Ascending aorta (tissue), 2 donors: ENCODE measurements at regions not wholly inside any gene's neighbourhood (a gene's known extent, or its start where the extent isn't known, plus 50 kb on each side); places are given as distances from the start of the nearest gene placed in this dataset.

Source experiments
- DNase-seq, 2 donors: peaks; one replicate each; pipeline ENCODE4 v3.0.0-alpha.2; 2019; ENCODE audit warnings: low spot score in 2 of 2
- H3K27ac ChIP-seq, 2 donors: fragments of 200-600 bp; sonication (generic); one replicate each; pipeline ENCODE4 v1.5.1; 2016 to 2017; ENCODE audit warnings: mild to moderate bottlenecking in 1 of 2
- H3K27me3 ChIP-seq: fragments of 200-600 bp; sonication (generic); one replicate; pipeline ENCODE4 v1.5.1; 2017
- H3K36me3 ChIP-seq, 2 donors: fragments of 200-600 bp; sonication (generic); one replicate each; pipeline ENCODE4 v1.5.1; 2016
- H3K4me1 ChIP-seq, 2 donors: fragments of 200-600 bp; sonication (generic); one replicate each; pipeline ENCODE4 v1.5.1; 2016 to 2017; ENCODE audit warnings: mild to moderate bottlenecking in 1 of 2
- H3K4me3 ChIP-seq, 2 donors: fragments of 200-600 bp; sonication (generic); one replicate each; pipeline ENCODE4 v1.5.1; 2016 to 2017; ENCODE audit warnings: mild to moderate bottlenecking in 1 of 2
- H3K9me3 ChIP-seq, 2 donors: fragments of 200-600 bp; sonication (generic); one replicate each; pipeline ENCODE4 v1.5.1; 2016
- CTCF ChIP-seq, 3 experiments: fragments of 200-600 bp in 2 of 3; fragments of 450-650 bp in 1 of 3; sonication (generic) in 2 of 3; IDR thresholded peaks; one replicate each; pipeline ENCODE4 v1.5.1; 2016 to 2019; ENCODE audit warnings: antibody characterized with exemption in 3 of 3, mild to moderate bottlenecking in 1 of 3, moderate library complexity in 1 of 3
- intact Hi-C: fragments of 100-400 bp; cut with DNase I; formaldehyde crosslinking; loops from one replicate; pipeline ENCODE4 v1.15.1; 2023

- no peaks in the 10 kb centered on the region for H3K36me3 ChIP-seq
- H3K4me1 ChIP-seq = no peaks in the 10 kb centered on the region
- no peak overlapping the region for H3K4me3 ChIP-seq
- no peak for TF ChIP-seq CTCF (IDR thresholded peaks at IDR 0.05)
- H3K27me3 ChIP-seq = no peaks in the 10 kb centered on the region
- no peaks in the 10 kb centered on the region for H3K9me3 ChIP-seq
- H3K27ac ChIP-seq = no peak overlapping the region
- intact Hi-C loops = no loop called here
- DNase-seq = no peak
Measured at GRCh38 chr4:148944839-148945219, 502.6 kb upstream of the NR3C2 start.

DNA sequence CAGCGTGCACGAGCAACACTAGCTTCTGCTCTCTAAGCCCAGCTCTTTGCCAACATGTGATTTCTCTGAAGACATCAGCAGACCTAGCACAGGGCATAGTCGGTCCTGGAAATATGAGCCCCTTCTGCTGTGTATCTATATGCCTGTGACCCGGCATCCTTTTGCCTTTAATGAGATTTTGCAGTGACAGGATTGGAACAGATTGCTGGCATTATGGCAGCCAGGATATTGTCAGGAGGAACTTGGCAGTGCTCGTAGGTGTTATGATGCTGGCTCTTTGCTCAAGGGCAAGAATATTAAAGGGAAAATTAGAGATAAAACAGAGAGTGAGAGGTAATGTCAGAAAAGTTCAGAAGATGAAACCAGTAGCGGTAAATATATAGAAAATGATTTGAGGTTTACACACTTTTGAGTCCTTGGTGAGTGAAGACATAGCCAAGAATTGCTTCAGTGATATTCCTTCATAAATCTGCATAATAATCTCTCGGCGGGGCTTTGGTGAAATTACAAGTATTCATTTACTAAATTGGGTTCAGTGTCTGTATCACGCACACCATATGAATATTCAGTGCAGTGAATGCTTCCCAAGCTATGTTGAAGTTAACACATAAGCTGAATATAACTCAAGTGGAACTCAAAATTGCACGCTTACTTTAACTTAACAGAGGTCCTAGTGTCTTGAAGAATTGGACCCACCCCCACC, 502.1 kb upstream of the NR3C2 start:
- no peaks in the 10 kb centered on the region for H3K27me3 ChIP-seq
- intact Hi-C loops = no loop called here
- TF ChIP-seq CTCF (IDR thresholded peaks at IDR 0.05) = no peak
- H3K4me1 ChIP-seq = no peaks in the 10 kb centered on the region
- no peaks in the 10 kb centered on the region for H3K9me3 ChIP-seq
- H3K27ac ChIP-seq = no peak overlapping the region
- no peaks in the 10 kb centered on the region for H3K36me3 ChIP-seq
- H3K4me3 ChIP-seq = no peak overlapping the region
- DNase-seq = no peak

GRCh38 chr4:148934926-148935578, 492.8 kb upstream of the NR3C2 start:
- Histone ChIP-seq H3K36me3 (no peaks in the 10 kb centered on the region), H3K27me3 (no peaks in the 10 kb centered on the region), H3K4me3 (no peak overlapping the region), H3K27ac (no peak overlapping the region), H3K4me1 (no peaks in the 10 kb centered on the region), H3K9me3 (peaks cover 0 to 2% of the 10 kb centered on the region in 2 donors)
- TF ChIP-seq CTCF (IDR thresholded peaks at IDR 0.05) = no peak
- intact Hi-C loops = no loop called here
- no peak for DNase-seq

DNA sequence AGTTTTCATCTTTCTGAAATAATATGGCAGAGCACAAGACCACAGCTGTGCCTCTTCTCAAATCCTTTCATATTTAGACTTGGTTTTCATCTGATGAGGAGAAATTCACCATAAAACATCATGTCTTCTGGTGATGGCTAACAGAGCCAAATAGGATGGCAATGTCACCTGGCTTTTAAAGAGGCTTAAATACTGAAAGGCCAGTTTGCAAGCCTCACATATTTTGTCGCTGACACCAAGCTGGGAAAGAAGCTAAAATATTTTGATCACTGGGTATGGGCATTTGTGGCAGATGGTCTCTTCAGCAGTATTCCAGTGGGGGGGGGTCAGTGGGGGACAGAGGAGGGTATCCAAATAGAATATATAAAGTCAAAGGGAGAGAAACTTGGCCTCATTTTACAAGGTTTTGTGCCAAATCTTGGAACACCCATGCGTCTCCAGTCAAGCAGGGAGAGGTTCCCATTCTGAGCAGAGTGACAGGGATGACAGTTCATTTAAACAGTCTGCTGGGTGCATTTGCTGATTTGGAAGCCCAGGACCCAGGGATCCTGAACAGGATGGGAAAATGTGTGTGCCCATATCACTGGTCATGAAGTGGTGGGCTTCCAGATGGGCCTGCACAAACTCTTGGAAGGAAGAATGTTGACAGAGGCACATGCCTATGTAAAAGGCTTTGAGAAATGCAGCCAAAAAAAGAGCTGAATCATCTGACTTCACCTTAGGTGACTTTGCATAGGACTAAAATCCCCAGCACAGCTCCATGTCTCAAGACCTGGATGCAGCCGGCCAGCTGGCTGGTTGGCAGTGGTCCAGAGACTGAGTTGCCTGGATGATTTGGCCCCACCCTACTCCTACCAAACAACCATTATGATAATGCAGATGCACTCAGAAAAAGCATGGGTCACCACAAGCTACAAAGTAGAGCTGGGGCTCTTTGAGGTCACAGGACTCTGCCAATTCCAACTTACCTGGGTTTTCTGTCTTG, 484.4 kb upstream of the NR3C2 start:
- no peak overlapping the region for H3K27ac ChIP-seq
- intact Hi-C loops = no loop called here
- H3K27me3 ChIP-seq = no peaks in the 10 kb centered on the region
- no peak overlapping the region for H3K4me3 ChIP-seq
- no peaks in the 10 kb centered on the region for H3K36me3 ChIP-seq
- H3K9me3 ChIP-seq = peaks cover 0 to 8% of the 10 kb centered on the region in 2 donors
- no peaks in the 10 kb centered on the region for H3K4me1 ChIP-seq
- DNase-seq = no peak
- TF ChIP-seq CTCF (IDR thresholded peaks at IDR 0.05) = no peak

- TF ChIP-seq CTCF (IDR thresholded peaks at IDR 0.05) = no peak
- intact Hi-C loops = no loop called here
- Histone ChIP-seq H3K27ac (no peak overlapping the region), H3K36me3 (no peaks in the 10 kb centered on the region), H3K27me3 (no peaks in the 10 kb centered on the region), H3K4me3 (no peak overlapping the region), H3K9me3 (no peaks in the 10 kb centered on the region), H3K4me1 (no peaks in the 10 kb centered on the region)
- DNase-seq = no peak
Measured at GRCh38 chr4:148923881-148924280, 481.7 kb upstream of the NR3C2 start.
